ENCODE measurements at regions not wholly inside any gene's neighbourhood (a gene's known extent, or its start where the extent isn't known, plus 50 kb on each side); places are given as distances from the start of the nearest gene placed in this dataset.

DNA sequence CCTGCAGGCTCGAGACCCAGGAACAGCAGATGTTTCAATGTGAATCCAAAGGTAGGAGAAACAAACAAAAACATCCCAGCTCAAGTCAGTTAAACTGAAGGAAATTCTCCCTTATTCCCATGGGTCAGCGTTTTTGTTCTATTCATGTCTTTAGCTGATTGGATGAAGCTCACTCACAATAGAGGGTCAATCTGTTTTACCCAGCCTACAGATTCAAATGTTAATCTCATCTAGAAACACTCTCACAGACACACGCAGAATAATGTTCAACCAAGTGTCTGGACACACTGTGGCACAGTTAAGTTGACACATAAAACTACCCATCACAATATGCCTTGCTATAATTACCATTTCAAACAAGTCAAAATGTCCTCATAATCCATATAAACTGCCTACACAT, 180.6 kb upstream of the CDH8 start:
- no peak for DNase-seq (ENCODE audit: low read depth)

DNA sequence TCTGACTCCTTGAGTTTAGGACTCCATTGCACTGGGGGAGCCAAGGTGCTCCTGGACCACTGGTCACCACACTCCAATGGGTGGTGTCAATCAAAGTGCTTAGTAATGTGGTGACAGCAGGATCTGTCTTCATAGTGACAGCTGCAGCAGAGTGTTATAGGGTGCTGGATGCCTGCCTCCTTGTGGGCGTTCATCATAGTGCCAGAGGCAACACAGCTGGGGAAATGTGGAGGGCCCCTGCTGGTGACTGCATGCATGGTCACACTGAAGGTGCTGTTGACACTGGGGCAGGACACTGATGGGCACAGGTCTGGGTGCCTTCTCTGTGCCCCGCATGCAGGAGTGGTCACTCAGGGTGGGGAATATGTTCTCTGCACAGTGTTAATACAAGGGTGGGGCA, 177.5 kb upstream of the CDH8 start:
- DNase-seq (ENCODE audit: low read depth) = no peak

DNA sequence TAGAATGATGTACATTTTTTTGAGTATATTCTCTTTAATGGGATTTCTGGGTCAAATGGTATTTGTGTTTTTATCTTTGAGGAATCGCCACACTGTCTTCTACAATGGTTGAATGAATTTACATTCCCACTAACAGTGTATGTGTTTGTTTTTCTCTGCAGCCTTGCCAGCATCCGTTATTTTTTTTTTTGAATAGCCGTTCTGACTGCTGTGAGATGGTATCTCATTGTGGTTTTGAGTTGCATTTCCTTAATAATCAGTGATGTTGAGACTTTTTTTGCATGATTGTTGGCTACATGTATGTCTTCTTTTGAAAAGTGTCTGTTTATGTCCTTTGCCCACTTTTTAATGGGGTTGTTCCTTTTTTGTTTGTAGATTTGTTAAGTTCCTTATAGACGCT, 172.7 kb upstream of the CDH8 start:
- no peak for DNase-seq (ENCODE audit: low read depth)

DNA sequence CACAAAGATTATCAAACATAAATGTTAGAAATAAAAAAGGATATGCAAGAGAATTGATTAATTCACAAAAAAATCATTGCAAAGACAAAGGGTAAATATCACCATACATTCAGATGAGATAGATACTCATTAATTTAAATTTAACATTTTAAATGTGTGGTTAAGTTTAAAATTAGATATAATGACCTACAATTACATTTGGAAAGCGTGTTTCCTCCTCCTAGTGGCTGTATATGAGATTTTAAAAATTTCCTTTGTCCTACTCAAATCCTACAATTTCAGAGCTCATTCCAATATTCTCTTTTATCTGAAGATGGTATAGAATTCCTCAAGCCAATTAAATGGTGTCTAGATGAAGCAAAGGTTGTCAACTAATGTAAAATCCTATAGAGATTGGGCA, 169.2 kb upstream of the CDH8 start:
- DNase-seq (ENCODE audit: low read depth) = no peak

DNA sequence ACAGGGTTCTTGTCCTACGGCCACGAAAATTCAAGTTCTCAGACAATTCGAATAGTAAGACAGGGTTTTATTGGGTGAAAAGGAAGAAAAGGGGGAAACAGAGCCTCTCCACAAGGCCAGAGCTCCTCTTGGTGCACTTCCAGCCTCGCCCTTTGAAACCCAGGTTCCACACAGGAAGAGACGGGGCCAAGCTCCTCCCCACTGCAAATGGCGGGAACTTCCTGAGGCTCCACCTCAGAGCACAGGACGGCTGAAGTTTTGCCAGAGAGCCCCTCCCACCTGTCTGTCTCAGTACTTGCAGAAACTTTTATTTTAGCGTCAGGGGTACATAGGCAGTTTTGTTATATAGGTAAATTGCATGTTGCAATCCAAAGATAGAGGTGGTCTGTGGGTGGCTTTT, 165.7 kb upstream of the CDH8 start:
- no peak for DNase-seq (ENCODE audit: low read depth)

DNA sequence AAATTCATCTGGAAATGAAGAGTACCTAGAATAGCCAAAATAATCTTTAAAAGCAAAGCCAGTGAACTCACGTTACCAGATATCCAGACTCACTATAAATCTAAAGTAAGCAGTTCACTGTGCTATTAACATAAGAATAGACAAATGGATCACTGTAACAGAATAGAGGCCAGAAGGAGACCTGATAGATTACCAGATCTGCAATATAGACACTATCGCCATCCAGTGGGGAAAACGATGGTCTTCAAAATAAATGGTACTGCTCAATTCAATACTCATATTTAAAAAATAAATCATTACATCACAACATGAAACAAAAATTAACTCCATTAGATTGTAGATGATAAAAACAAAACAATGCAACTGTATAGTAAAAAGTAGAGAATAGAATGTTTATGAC, 158.6 kb upstream of the CDH8 start:
- no peak for DNase-seq (ENCODE audit: low read depth)

DNA sequence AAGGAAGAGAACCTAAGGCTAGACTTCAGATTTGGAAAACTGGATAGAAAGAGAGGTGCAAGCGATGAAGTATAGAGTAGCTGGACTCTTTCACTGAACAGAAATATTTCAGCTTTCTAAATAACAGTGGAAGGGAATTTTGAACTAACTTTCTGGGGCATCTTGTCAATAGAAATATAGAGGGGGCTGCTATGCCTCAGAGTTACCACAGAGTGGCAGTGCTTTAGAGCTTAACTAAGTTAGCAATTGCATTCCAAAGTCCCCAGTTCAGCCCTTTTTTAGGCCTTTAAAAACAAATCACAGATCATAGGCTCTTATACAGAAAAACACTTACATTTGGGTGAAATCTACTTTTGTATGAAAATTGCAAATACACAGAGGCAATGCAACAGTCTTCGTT, 154.2 kb upstream of the CDH8 start:
- DNase-seq (ENCODE audit: low read depth) = peak; percentile 0

DNA sequence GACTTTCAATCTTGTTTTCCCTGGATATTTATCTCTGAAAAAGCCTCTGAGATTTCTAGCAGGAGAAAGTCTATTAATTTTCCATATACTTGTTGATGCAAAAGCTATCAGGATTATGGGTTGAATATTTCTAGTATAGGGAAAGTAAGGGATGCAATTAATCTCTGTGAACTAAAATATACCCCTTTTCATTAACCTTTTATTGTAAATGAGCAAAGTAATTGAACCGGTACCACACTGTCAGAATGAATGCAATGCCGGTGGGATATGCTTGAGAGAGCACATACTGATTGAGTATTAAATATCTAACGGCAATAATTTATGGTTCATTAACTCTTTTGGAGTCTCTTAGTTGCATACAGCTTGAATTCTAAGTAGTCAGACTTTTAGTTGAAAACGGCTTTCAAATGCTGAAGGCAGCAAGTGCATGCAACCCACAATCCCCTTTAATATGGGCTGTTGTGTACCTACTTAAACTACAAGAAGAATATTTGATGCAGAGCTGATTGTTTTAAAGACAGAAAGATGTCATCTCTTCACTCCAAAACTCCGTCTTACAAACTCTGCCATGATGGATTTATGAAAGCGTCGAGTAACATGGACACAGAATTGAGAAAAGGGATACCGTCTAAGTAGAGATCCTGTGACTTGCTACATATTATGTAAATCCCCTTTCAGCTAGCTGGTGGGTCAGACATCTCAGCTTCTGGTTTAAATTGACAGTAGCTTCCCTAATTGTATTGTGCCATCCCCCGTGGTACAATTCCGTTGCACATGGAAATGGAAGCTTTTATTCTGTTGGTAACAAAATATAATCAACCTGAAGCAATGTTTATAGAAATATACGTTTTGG, 141.3 kb upstream of the CDH8 start:
- no peak for DNase-seq (ENCODE audit: low read depth)

DNA sequence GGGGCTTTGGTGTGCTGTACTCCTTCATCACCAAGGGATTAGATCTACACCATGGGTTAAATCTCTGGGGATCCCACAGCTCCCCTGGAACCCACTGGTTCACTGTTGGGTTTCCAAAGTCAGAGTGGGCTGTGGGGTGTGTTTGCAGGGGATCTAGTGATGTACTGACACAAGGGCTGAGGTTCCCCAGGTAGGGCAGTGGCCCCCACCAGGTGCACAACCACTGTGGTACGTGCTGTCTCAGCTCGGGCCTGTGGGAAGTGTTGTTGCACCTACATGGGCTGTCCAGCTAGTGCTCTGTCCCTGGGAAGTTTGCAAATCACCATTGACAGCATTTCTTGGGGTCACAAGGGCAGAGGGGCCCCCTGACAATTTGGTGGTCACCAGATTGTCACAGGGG, 134.4 kb upstream of the CDH8 start:
- no peak for DNase-seq (ENCODE audit: low read depth)

DNA sequence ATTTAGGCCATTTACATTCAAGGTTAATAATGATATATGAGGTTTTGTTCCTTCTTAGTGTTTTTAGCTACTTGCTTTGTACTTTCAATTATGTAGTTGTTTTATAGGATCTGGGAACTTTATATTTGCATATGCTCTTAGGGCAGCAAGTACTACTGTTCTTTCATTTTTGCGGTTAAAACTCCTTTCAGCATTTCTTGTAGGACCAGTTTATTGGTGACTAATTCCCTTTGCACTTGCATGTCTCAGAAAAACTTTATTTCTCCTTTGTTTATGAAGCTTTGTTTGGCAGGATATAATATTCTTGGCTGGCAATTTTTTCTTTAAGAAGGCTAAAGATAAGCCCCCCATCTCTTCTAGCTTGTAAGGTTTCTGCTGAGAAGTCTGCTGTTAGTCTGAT, 131.3 kb upstream of the CDH8 start:
- DNase-seq (ENCODE audit: low read depth) = no peak

DNA sequence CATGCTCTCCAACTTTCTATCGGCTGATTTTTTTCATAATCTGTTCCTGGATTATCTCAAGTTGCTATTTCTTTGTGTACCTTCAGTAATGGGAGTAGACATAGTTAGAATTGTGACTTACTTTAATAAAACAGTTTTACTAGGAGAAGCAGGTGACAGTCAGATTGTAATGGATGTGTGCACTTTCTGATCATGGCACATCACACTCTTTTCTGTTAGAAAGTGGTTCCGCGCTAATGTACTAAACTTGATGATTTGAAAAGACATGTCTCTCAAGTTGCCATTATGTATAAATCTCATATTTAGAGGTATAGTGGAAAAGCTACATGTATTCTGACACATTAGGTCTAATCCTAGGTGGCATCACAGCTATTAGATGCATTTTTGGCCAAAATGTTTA, 121.3 kb upstream of the CDH8 start:
- DNase-seq (ENCODE audit: low read depth) = no peak

DNA sequence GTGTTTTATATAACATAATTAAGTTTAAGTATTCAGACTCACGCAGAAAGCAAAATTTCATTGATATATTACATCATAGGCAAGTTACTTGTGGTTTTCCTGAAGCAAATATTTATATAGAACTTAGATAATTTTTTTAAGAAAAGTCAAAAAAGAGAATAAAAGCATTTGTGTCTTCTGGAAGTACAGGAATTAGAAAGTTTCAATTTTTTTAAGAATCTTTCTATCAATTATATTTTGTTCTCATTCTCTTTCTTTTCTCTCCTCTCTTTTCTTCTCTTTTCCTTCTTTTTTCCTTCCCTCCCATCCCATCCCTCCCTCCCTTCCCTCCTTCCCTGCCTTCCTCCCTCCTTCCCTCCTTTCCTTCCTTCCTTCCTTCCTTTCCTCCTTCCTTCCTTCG, 120.7 kb upstream of the CDH8 start:
- DNase-seq (ENCODE audit: low read depth) = no peak

DNA sequence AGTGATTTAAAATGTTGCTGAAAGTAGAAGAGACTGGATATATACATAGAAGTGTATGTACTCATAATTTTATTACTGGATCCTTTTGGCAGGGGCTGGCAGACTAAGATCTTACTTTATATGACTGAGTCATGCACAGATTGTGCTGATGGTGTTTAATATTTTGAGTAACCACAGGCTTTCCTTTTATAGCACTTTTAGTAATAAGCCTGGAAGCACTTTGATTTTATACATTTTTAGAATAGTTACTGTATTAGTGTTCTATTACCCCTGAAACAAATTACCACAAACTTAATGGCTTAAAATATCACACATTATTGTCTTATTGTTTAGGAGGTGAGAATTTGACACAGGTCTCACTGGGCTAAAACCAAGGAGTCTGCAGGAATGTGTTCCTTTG, 113.4 kb upstream of the CDH8 start:
- peak; percentile 1 for DNase-seq (ENCODE audit: low read depth)

DNA sequence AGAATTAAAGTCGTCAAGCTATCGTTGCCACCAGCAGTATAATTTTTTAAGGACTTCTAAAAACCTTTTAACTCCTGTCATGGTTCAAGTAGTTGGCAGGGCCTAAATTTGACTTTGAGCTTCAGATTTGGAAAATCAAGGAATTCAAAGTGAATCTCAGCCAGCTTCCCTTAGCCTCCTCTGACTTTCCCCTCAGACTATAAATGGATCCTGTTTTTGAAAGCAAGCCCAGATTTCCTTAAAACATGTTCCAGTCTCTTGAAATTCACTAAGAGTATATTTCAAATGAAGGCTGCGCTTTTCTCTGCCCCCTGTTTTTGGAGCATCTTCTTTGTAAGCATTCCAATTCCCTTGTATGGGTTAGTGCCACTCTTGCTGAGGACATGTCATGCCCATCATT, 101.8 kb upstream of the CDH8 start:
- DNase-seq (ENCODE audit: low read depth) = no peak

DNA sequence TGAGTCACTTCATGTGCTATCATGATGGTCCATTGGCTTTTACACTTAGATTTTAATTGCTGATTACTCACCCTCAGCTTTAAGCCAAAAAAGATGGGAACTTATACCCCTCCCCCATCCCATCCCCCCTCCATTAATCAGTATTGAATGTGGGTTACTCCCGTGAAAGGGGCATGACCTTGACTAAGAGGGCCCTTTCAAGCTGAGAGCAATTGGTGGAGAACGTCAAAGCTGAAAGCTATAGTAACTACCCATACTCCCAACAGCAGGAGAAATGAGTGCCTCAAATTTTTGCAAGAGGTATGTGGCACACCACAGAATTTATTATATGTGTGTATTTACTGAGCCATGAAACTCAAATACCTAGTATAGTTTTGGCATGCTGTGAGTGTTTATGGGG, 99.7 kb upstream of the CDH8 start:
- peak; percentile 1 for DNase-seq (ENCODE audit: low read depth)

DNA sequence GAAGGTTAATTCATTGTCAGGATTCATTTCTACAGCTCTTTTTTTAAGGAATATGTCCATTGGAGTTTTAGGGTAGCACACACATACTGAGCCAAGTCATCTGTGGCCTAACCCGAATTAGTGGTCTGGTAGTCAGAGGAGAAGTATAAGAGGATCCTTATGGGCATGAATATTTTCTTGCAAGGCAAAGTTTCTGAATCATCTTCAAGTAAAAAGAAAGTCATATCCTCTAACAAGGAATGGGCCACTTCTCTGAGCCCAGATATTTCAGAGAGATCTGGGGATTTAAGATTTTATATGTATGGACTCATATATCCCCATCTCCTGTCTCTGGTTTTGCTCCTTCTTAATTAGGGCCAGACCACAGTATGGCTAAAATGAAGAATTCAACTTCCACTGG, 99.2 kb upstream of the CDH8 start:
- no peak for DNase-seq (ENCODE audit: low read depth)

DNA sequence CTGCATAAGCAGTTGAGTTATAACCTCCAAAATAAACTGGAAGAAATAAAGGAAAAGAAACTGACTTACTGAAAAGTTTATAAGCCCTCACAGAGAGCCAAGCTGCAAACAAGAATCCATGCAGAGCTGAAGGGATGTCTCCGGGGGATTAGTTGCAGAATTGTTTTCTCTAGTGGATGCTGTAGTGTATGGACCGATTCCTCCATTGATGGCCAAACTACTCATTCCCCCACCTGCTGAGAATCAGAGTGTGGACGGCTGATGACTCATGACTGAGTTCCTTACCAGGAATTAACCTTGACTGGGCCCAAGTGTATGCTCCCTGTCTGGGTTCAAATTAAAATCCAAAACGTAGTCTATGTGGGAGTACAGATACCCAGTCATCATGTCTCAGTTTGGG, 93.9 kb upstream of the CDH8 start:
- DNase-seq (ENCODE audit: low read depth) = peak; percentile 1

DNA sequence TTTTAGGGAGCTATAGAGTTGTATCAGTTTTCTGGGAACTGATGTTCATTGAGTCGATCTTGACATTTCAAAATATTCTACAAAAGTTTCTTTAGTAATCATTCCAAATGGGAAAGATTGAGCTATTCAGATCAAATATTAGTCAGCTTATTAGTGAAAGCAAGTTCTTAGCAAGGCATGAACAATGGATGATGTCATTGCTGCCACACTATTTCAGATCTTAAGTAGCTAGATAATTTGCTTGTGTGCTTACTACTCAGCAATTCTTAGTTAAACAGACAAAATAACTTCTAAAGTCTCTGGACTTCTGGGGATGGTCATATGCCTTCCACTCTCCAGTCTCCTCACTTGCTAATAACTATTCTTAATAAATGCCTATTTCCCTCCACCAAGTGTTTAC, 69.0 kb upstream of the CDH8 start:
- peak; percentile 0 for DNase-seq (ENCODE audit: low read depth)

DNA sequence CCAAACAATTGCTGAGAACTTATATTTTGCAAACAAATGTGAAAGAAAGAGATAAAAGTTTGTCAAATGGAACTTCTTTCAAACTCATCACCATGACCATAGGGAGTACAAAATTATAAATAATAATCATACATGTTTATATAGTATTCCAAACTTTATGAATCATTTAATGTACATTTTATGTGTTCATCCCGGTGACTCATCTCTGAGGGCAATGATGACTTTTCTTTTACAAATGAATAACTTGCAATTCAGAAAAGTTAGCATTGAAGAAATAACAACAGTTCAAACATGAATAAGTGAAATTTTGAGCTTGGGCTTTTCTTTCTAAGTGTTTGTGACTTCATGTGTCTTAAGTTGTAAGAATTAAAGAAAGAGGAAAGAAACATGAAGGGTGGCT, 66.3 kb upstream of the CDH8 start:
- DNase-seq (ENCODE audit: low read depth) = no peak

DNA sequence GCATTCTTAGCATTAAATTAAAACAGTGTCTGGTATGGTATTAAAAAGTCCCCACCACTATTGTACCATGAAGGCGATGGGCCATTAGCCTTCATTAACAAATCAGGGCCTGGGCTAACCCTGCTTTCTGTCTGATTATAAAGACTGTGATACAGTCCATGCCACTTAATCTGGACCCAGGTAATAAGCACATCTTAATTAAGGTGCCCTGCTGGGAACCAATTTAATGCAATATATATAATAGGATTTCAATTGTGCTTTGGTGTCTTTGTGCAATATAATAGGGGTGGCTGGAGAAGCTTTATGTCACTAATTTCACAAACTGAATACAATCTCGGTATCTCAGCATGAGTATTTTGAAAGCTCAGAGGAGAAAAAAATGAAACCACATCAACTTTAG, 64.4 kb upstream of the CDH8 start:
- no peak for DNase-seq (ENCODE audit: low read depth)

DNA sequence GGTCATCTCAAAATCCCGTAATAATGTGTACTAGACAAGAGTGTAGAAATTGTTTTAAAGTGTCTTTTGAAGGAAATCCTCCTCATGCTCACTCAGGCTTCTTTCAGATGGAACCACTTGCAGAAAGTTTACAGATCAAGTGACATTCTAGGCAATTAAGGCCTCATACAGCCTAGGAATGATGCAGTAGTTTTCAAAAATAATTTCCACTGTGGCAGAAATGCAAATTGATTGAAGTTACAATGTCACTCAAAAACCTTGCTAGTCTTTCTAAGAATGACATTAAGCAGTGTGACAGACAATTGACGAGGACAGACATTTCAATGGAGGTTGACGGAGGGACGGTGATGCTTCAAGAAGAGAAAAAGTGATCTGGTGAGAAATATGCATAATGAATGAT, 53.5 kb upstream of the CDH8 start:
- no peak for DNase-seq (ENCODE audit: low read depth)

DNA sequence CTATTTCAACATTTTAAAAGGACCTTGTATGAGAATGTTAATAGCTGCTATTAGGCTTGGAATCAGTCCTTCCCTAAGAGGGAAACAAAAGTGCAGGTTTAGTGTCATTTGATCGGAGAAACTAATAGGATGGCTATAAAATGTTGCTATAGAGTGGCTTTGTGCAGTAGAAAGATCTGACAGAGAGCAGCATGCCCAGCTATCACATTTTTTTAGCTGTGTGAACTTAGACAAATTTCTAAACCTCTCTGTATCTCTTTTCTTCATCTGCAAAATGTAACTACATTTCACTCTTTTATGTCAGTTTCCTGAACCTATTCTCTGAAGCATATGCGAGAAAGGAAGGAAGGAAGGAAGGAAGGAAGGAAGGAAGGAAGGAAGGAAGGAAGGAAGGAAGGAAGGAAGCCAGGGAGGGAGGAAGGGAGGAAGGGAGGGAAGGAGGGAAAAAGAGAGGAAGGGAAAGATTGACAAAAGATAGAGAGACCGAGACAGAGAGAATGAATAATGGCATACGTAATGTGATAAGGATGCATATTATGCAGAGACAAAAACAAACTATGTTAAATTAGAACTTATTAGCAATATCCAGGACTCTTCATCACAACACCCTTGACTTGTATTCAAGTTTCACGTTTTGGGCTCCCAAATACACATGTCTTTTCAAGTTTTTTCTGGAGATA, 52.6 kb upstream of the CDH8 start:
- DNase-seq (ENCODE audit: low read depth) = no peak

Data from iris pigment epithelial cell (primary cell).